ENCODE measurements at regions not wholly inside any gene's neighbourhood (a gene's known extent, or its start where the extent isn't known, plus 50 kb on each side); places are given as distances from the start of the nearest gene placed in this dataset.

DNA sequence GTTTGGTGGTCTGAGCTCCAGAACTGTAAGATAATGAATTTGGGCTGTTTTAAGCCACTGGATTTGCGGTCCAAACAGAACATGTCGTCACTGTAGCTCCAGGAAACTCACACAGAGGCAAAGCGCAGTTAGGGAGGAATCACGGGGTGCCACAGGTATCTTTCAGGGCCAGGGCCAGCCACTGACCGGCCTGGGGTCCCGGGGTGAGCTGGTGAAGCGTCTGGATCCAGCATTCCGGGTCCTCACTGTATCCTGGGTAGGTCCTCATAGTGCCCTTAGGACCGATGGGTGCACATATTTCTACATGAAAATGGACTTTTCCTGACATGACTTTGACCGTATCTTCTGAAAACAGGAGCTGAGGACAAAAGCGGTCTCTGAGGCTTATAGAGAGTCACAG lies 196.0 kb upstream of the HDAC4 start:
- H3K9me3 ChIP-seq (ENCODE audit: low read depth) = no peaks in the 10 kb centered on the region
- no peaks in the 10 kb centered on the region for H4K20me1 ChIP-seq (ENCODE audit: low read depth)
- H3K9me3 Mint-ChIP-seq = peaks cover 17% of the 10 kb centered on the region
- no peak overlapping the region for H3K9ac ChIP-seq
- no peaks in the 10 kb centered on the region for H3K79me2 ChIP-seq (ENCODE audit: low read depth)
- H3K4me3 Mint-ChIP-seq = no peak overlapping the region
- TF ChIP-seq EZH2 (IDR thresholded peaks at IDR 0.05) (no peak), EZH2phosphoT487 (IDR thresholded peaks at IDR 0.05) (no peak)
- TF ChIP-seq, protein P1, sequence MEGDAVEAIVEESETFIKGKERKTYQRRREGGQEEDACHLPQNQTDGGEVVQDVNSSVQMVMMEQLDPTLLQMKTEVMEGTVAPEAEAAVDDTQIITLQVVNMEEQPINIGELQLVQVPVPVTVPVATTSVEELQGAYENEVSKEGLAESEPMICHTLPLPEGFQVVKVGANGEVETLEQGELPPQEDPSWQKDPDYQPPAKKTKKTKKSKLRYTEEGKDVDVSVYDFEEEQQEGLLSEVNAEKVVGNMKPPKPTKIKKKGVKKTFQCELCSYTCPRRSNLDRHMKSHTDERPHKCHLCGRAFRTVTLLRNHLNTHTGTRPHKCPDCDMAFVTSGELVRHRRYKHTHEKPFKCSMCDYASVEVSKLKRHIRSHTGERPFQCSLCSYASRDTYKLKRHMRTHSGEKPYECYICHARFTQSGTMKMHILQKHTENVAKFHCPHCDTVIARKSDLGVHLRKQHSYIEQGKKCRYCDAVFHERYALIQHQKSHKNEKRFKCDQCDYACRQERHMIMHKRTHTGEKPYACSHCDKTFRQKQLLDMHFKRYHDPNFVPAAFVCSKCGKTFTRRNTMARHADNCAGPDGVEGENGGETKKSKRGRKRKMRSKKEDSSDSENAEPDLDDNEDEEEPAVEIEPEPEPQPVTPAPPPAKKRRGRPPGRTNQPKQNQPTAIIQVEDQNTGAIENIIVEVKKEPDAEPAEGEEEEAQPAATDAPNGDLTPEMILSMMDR (IDR thresholded peaks at IDR 0.05) = no peak
- H3K27ac ChIP-seq = no peak overlapping the region
- H3K4me3 ChIP-seq = no peak overlapping the region
- peaks cover 9% of the 10 kb centered on the region for H3K27me3 ChIP-seq
- H3K27ac Mint-ChIP-seq = peak overlapping the region; percentile 65
- H3F3A ChIP-seq (ENCODE audit: low read depth) = peaks cover 6% of the 10 kb centered on the region
- H3K4me2 ChIP-seq = no peak overlapping the region
- no peaks in the 10 kb centered on the region for H3K36me3 Mint-ChIP-seq
- peaks cover 14% of the 10 kb centered on the region for H3K4me1 ChIP-seq
- no peak for DNase-seq (ENCODE audit: low spot score)
- no peaks in the 10 kb centered on the region for H3K36me3 ChIP-seq
- peaks cover 26% of the 10 kb centered on the region for H3K4me1 Mint-ChIP-seq
- H3K27me3 Mint-ChIP-seq (ENCODE audit: insufficient read depth, low read depth) = peaks cover 10% of the 10 kb centered on the region
- H2AFZ ChIP-seq (replicated peaks) = no peak overlapping the region

DNA sequence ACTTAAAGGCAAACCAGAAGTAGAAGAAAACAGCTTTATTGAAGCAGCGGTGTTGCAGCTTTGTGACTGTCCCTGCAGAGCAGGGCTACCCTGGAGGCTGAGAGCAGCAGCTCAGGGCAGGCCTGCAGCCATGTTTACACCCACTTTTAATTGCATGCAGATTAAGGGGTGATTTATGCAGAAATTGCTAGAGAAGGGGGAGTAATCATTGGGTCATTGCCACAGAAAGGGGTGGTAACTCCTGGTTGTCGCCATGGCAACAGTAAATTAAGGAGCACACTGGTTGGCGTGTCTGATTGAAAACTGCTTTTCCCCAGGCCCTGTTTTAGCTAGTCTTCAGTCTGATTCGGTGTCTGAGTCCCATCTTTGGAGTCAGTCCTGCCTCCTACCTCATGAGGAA lies 195.4 kb upstream of the HDAC4 start:
- Mint-ChIP-seq H3K4me1 (peaks cover 22% of the 10 kb centered on the region), H3K9me3 (peaks cover 20% of the 10 kb centered on the region), H3K36me3 (no peaks in the 10 kb centered on the region), H3K27ac (peak overlapping the region; percentile 21), H3K4me3 (no peak overlapping the region), H3K27me3 (ENCODE audit: insufficient read depth, low read depth) (peaks cover 12% of the 10 kb centered on the region)
- Histone ChIP-seq H3K27ac (no peak overlapping the region), H3K79me2 (ENCODE audit: low read depth) (no peaks in the 10 kb centered on the region), H3K4me3 (no peak overlapping the region), H3K4me2 (no peak overlapping the region), H2AFZ (replicated peaks) (no peak overlapping the region), H3K4me1 (peaks cover 9% of the 10 kb centered on the region), H4K20me1 (ENCODE audit: low read depth) (no peaks in the 10 kb centered on the region), H3F3A (ENCODE audit: low read depth) (peaks cover 1% of the 10 kb centered on the region), H3K36me3 (no peaks in the 10 kb centered on the region), H3K9ac (no peak overlapping the region), H3K27me3 (peaks cover 9% of the 10 kb centered on the region), H3K9me3 (ENCODE audit: low read depth) (no peaks in the 10 kb centered on the region)
- TF ChIP-seq EZH2 (IDR thresholded peaks at IDR 0.05) (no peak), EZH2phosphoT487 (IDR thresholded peaks at IDR 0.05) (no peak)
- TF ChIP-seq, protein P1 (IDR thresholded peaks at IDR 0.05) = no peak
- DNase-seq (ENCODE audit: low spot score) = peak; percentile 42

DNA sequence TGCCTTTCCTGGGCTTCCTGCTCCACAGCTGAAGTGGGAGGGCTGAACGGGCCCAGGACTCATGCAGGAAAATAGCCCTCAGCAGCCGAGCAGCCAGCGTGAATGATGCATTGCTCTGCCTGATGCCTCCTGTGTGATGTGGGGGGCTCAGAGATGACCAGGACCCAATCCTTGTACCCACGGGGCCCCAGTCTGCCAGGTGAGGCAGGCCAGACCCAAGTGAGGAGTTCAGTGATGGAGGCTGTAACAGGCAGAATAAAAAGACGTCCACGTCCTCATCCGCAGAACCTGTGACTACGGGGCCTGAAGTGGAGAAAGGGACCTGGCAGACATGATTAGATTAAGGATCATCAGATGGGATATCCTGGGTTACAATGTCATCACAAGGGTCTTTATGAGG lies 194.9 kb upstream of the HDAC4 start:
- Histone ChIP-seq H3K4me1 (peaks cover 3% of the 10 kb centered on the region), H3K27ac (no peak overlapping the region), H3K79me2 (ENCODE audit: low read depth) (no peaks in the 10 kb centered on the region), H3F3A (ENCODE audit: low read depth) (no peaks in the 10 kb centered on the region), H3K9ac (no peak overlapping the region), H2AFZ (replicated peaks) (no peak overlapping the region), H3K4me2 (no peak overlapping the region), H4K20me1 (ENCODE audit: low read depth) (no peaks in the 10 kb centered on the region), H3K9me3 (ENCODE audit: low read depth) (no peaks in the 10 kb centered on the region), H3K36me3 (no peaks in the 10 kb centered on the region), H3K27me3 (peaks cover 9% of the 10 kb centered on the region), H3K4me3 (no peak overlapping the region)
- no peak overlapping the region for H3K4me3 Mint-ChIP-seq
- H3K27me3 Mint-ChIP-seq (ENCODE audit: insufficient read depth, low read depth) = peaks cover 16% of the 10 kb centered on the region
- DNase-seq (ENCODE audit: low spot score) = no peak
- peak overlapping the region; percentile 60 for H3K27ac Mint-ChIP-seq
- TF ChIP-seq, protein P1 (IDR thresholded peaks at IDR 0.05) = no peak
- TF ChIP-seq EZH2phosphoT487 (IDR thresholded peaks at IDR 0.05) = no peak
- TF ChIP-seq EZH2 (IDR thresholded peaks at IDR 0.05) = no peak
- H3K4me1 Mint-ChIP-seq = peaks cover 17% of the 10 kb centered on the region
- no peaks in the 10 kb centered on the region for H3K36me3 Mint-ChIP-seq
- H3K9me3 Mint-ChIP-seq = peaks cover 22% of the 10 kb centered on the region

Data from neural progenitor cell (in vitro differentiated cells).